Epithelial cell of proximal tubule (primary cell): ENCODE measurements at regions not wholly inside any gene's neighbourhood (a gene's known extent, or its start where the extent isn't known, plus 50 kb on each side); places are given as distances from the start of the nearest gene placed in this dataset.
"Not testable (repeated sequence)": the region's sequence is repeated elsewhere in the genome, so short reads cannot be mapped to it uniquely, and the experiment has no call there.

Experiments
- DNase-seq: peaks from one replicate; pipeline ENCODE4 v3.0.0-alpha.2; 2011; ENCODE audit warnings: low read depth
- H3K4me3 ChIP-seq: 2 replicates; pipeline ENCODE4 v1.5.1; 2011; ENCODE audit warnings: low read depth, mild to moderate bottlenecking, low read length
- TF ChIP-seq, protein P1 (sequence below): conservative IDR thresholded peaks from 2 replicates; pipeline ENCODE4 v1.5.1; 2012; ENCODE audit warnings: low read depth, mild to moderate bottlenecking, low read length

GRCh38 chr3:173287361-173287760, 110.2 kb upstream of the NLGN1 start:
- TF ChIP-seq, protein P1, sequence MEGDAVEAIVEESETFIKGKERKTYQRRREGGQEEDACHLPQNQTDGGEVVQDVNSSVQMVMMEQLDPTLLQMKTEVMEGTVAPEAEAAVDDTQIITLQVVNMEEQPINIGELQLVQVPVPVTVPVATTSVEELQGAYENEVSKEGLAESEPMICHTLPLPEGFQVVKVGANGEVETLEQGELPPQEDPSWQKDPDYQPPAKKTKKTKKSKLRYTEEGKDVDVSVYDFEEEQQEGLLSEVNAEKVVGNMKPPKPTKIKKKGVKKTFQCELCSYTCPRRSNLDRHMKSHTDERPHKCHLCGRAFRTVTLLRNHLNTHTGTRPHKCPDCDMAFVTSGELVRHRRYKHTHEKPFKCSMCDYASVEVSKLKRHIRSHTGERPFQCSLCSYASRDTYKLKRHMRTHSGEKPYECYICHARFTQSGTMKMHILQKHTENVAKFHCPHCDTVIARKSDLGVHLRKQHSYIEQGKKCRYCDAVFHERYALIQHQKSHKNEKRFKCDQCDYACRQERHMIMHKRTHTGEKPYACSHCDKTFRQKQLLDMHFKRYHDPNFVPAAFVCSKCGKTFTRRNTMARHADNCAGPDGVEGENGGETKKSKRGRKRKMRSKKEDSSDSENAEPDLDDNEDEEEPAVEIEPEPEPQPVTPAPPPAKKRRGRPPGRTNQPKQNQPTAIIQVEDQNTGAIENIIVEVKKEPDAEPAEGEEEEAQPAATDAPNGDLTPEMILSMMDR: no peak
- no peak for DNase-seq
- H3K4me3 ChIP-seq: no peak overlapping the region

- DNase-seq: peak; percentile 12
- H3K4me3 ChIP-seq: not testable (repeated sequence)
These were observed 111.0 kb upstream of the NLGN1 start for GRCh38 chr3:173286507-173286906.

- no peak overlapping the region for H3K4me3 ChIP-seq
- TF ChIP-seq, protein P1: no peak
- DNase-seq: no peak
These were observed 113.2 kb upstream of the NLGN1 start for GRCh38 chr3:173284301-173284700.

GRCh38 chr3:173275740-173276139, 121.8 kb upstream of the NLGN1 start:
- TF ChIP-seq, protein P1: peak; percentile 43
- no peak for DNase-seq
- no peak overlapping the region for H3K4me3 ChIP-seq

GRCh38 chr3:173273838-173274237, 123.7 kb upstream of the NLGN1 start:
- TF ChIP-seq, protein P1: no peak
- no peak overlapping the region for H3K4me3 ChIP-seq
- no peak for DNase-seq

DNA sequence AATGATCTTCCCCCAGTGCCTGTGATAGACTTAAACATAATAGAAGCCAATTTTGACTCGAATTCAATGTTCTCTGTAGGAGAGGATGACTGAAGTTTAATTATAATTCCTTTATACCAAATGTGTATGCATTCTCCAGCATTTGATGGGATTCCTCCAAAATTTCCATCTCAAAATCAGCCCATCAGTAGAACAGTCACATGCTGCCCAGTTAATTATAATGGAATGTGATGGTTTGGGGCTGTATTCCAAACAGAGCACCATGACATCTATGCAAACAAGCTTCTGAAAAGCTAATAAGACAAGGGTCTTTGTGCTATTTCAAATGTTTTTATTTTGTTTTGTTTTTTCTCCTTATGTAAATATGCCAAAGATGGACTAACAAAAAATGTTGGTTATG, 127.7 kb upstream of the SPATA16 start:
- DNase-seq: no peak
- no peak overlapping the region for H3K4me3 ChIP-seq
- TF ChIP-seq, protein P1: no peak

GRCh38 chr3:173267716-173268115, 126.7 kb upstream of the SPATA16 start:
- no peak for DNase-seq
- TF ChIP-seq, protein P1: no peak
- no peak overlapping the region for H3K4me3 ChIP-seq

DNA sequence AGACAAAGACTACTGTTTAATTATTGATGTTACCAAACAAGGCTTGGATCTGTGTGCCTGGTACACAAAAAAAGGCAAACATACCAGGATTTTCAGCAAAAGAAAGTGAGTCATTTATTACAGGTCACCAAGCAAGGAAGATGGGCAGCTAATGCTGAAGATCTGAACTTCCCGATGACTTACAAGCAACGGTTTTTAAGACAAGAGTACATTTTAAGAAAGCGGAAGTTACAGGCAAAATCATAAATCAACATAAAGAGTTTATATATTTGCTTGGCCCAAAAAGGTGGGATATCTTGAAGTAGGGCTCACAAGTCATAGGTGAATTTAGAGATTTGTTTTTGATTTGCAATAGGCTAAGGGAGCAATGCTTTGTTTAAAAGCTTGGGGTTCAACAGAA, 125.4 kb upstream of the SPATA16 start:
- no peak overlapping the region for H3K4me3 ChIP-seq
- no peak for DNase-seq
- TF ChIP-seq, protein P1: no peak
